ENCODE measurements at regions not wholly inside any gene's neighbourhood (a gene's known extent, or its start where the extent isn't known, plus 50 kb on each side); places are given as distances from the start of the nearest gene placed in this dataset.
"Not testable (repeated sequence)": the region's sequence is repeated elsewhere in the genome, so short reads cannot be mapped to it uniquely, and the experiment has no call there.

DNA sequence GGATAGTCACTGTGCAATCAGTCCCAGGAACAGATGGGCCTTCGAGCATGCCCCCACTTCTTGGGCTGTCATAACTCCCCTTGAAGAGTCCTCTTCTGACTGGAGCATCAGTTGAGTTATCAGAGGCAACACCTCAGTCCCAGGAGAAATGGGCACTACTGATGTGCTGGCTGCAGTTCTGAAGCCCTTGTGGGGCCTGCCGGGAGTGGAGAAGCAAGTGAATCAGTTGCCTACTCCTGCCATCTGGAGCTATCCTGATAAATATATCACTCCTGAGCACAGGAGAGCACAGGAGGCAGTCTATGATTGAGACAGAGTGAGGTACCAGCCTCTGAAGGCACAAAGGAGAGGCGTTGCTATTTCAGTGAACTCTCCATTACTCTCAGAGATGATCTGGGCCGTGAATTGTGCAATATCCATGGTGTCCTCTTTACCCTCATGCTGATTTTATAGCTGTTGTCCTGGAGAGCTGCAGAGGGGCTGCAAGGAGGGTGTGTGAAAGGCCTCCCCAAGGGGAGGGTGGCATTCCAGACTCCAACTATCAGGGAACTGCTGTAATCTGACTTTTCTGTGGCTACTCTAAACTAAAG is 344.2 kb upstream of the ROPN1 start:
- H3K9me3 Mint-ChIP-seq: no peaks in the 10 kb centered on the region
- H3K27ac Mint-ChIP-seq: no peak overlapping the region
- no peak overlapping the region for H3K4me3 Mint-ChIP-seq
- ATAC-seq: peak in 1 of 2 donors; percentile 50
- no peaks in the 10 kb centered on the region for H3K36me3 Mint-ChIP-seq
- peaks cover 8 to 37% of the 10 kb centered on the region in 2 donors for H3K27me3 Mint-ChIP-seq
- H3K4me1 Mint-ChIP-seq (ENCODE audit: low read depth in 2 of 2): no peaks in the 10 kb centered on the region
- no peak for DNase-seq (ENCODE audit: low spot score)

DNA sequence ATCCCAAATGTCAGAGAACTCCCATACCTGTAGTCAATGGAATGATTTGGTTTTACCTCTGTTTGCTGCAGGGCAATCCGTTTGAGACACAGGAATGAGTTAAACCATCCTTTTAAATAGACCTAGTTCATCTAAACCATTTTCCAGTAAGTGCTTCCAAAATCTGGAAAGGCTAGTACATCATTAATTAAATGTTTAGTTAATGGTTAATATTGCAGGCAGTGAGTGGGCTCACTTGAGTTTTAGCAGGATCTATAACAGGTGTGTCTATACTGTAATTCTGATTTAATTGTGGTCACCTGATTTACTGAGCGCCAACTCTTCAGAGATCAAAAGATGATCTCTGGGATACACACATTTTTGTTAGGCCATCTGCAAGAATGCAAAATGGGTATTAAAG is 353.9 kb upstream of the ROPN1 start:
- Mint-ChIP-seq H3K36me3 (no peaks in the 10 kb centered on the region), H3K4me1 (ENCODE audit: low read depth in 2 of 2) (no peaks in the 10 kb centered on the region), H3K4me3 (no peak overlapping the region), H3K27ac (no peak overlapping the region), H3K9me3 (no peaks in the 10 kb centered on the region), H3K27me3 (peaks cover 14 to 29% of the 10 kb centered on the region in 2 donors)
- no peak for DNase-seq (ENCODE audit: low spot score)
- no peak for ATAC-seq

DNA sequence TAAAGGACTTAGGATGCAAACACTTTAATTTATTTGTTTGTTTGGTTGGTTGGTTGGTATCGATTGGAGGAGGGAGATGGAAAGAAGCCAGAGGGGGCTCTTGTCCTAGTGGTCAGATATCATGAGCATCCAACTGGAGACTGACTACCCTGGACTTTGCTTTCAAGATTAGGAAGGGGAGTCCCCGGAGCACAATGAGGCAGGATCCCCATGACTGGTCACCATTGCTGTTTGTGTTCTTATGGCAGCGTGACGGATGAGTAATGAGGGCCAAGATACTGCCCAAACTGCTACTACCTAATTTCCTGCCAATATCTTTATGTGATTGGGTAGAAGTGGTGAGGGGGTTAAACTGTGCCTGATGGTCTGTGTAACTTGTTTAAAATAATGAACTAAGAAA is 354.6 kb upstream of the ROPN1 start:
- Mint-ChIP-seq H3K36me3 (no peaks in the 10 kb centered on the region), H3K9me3 (no peaks in the 10 kb centered on the region), H3K4me1 (ENCODE audit: low read depth in 2 of 2) (no peaks in the 10 kb centered on the region), H3K27me3 (peaks cover 12 to 22% of the 10 kb centered on the region in 2 donors), H3K4me3 (no peak overlapping the region), H3K27ac (no peak overlapping the region)
- no peak for ATAC-seq
- no peak for DNase-seq (ENCODE audit: low spot score)

DNA sequence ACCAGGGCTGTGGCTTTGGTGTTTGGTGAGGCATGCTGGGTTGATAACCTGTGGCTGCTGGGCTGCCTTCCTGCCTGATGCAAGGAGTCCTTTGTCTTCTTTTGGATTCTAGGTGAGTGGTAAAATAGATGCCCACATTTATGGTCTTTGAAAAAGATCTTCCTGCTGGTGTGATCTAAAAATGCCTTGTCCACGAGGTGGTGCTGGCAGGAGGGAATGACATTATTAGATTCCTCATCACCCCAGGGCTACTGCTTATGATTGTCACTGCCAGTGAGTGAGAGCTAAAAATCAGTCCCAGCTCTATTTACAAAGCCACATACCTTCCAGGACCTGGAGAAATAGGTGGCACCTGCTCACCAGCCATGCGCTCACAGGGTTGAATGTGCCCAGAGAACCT is 355.5 kb upstream of the ROPN1 start:
- no peak overlapping the region for H3K27ac Mint-ChIP-seq
- peaks cover 9 to 17% of the 10 kb centered on the region in 2 donors for H3K27me3 Mint-ChIP-seq
- ATAC-seq (no peak), DNase-seq (ENCODE audit: low spot score) (no peak)
- no peaks in the 10 kb centered on the region for H3K9me3 Mint-ChIP-seq
- H3K4me1 Mint-ChIP-seq (ENCODE audit: low read depth in 2 of 2): no peaks in the 10 kb centered on the region
- no peaks in the 10 kb centered on the region for H3K36me3 Mint-ChIP-seq
- no peak overlapping the region for H3K4me3 Mint-ChIP-seq

DNA sequence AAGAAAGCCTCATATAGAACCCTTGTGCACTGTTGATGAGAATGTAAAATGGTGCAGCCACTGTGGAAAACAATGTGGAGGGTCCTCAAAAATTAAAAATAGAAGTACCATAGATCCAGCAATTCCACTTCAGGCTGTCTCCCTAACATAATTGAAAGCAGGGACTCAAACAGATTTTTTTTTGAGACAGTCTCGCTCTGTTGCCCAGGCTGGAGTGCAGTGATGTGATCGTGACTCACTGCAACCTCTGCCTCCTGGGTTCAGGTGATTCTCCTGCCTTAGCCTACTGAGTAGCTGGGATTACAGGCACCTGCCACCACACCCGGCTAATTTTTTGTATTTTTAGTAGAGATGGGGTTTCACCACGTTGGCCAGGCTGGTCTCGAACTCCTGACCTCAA is 356.6 kb upstream of the ROPN1 start:
- H3K9me3 Mint-ChIP-seq; H3K27ac Mint-ChIP-seq; H3K4me3 Mint-ChIP-seq; H3K4me1 Mint-ChIP-seq (ENCODE audit: low read depth in 2 of 2); DNase-seq (ENCODE audit: low spot score); ATAC-seq; H3K36me3 Mint-ChIP-seq: not testable (repeated sequence)
- peaks cover 10 to 26% of the 10 kb centered on the region in 2 donors for H3K27me3 Mint-ChIP-seq

DNA sequence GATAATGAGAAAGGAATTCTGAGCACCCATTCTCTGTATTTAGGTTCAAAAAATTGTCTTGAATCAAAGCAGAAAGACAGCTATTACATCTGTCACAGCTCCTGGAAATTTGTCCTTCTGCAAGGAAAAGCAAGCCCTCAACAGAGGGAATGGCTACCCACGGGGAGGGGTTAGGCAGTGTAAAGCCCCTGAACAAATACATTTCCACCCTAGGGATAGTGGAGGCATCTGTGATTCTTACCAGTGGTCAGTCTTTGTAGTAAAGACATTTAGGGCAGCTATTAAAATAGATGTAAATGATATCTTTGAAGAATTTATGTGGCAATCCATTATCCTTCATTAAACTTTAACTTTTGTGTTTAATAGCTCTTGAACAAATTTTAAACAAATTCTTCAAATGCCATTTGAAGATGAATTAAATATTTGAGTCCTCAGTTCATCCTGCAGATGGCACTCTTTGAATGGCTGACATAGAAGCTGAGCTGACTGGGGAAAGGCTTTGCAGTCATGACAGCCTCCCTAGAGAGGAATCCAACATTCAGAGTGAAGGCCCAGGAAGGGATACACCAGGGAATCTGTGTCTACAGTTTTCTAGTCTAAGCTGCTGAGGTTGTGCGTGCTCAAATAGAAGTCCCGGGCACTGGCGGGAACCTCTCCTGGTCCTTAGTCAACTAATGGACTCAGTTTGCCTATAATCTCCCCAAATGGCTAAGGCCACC is 359.7 kb upstream of the ROPN1 start:
- DNase-seq (ENCODE audit: low spot score) (no peak), ATAC-seq (no peak)
- Mint-ChIP-seq H3K36me3 (no peaks in the 10 kb centered on the region), H3K4me1 (ENCODE audit: low read depth in 2 of 2) (no peaks in the 10 kb centered on the region), H3K4me3 (no peak overlapping the region), H3K27me3 (peaks cover 20 to 31% of the 10 kb centered on the region in 2 donors), H3K27ac (no peak overlapping the region), H3K9me3 (no peaks in the 10 kb centered on the region)

DNA sequence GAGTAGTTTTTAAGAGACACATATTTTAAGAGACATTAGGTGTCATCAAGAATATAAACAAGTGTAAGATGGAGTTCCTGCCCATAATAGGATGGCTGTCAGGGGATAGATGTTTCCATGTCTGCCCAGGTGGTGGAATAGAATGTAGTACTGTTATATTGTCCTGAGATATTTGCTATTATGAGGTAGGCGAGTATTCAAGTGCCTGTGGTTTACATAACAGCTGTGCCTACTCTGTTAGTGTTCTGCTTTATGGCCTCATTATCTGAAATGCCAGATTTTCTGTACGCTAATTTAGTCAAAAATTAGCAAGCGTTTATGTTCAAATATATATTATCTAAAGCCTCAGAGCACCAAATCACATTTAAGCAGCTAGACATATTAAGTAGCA is 360.2 kb upstream of the ROPN1 start:
- Mint-ChIP-seq H3K4me1 (ENCODE audit: low read depth in 2 of 2) (no peaks in the 10 kb centered on the region), H3K27me3 (peaks cover 26 to 31% of the 10 kb centered on the region in 2 donors), H3K9me3 (peaks cover 2% of the 10 kb centered on the region), H3K4me3 (no peak overlapping the region), H3K36me3 (no peaks in the 10 kb centered on the region), H3K27ac (no peak overlapping the region)
- DNase-seq (ENCODE audit: low spot score) (no peak), ATAC-seq (no peak)

DNA sequence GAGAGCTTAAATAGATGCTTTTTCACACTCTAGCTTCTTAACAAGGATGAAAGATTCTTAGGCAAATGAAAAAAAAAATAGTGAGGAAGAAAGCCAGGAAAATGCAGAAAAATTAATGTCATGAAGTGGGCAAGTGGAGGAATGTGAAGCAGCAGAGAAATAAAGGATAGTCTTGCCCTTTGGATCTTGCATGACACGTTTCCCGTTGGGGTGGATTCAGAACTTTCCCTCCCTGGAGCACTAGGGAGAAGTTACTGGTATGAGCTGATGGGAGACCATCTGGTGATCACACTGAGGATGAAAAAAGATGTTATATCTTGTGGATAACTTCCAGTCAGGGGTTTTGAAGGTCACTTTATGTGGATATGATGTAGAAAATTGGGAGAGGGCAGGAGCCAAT is 361.8 kb upstream of the ROPN1 start:
- Mint-ChIP-seq H3K4me1 (ENCODE audit: low read depth in 2 of 2) (no peaks in the 10 kb centered on the region), H3K36me3 (no peaks in the 10 kb centered on the region), H3K9me3 (peaks cover 3% of the 10 kb centered on the region), H3K4me3 (no peak overlapping the region), H3K27ac (no peak overlapping the region), H3K27me3 (peaks cover 32 to 38% of the 10 kb centered on the region in 2 donors)
- no peak for DNase-seq (ENCODE audit: low spot score)
- no peak for ATAC-seq

DNA sequence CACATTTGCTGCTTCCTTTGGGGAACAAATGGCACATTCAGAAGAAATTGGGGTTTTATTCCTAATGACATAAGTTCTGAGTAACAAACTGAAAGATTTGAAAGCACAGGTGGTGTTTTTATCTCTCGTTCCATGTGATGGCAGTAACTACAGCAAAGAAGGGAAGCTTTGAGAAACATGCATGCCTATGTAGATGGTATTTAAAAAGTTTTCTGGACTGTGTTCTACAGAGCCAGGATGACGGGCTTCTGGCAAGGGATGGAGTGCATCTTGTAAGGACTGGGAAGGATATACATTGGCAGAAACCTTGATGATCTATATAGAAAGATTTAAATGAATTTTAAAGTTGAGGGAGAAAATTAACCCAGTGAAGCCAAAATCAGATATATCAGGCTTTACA is 362.2 kb upstream of the ROPN1 start:
- ATAC-seq: no peak
- peaks cover 3% of the 10 kb centered on the region for H3K9me3 Mint-ChIP-seq
- DNase-seq (ENCODE audit: low spot score): no peak
- H3K4me3 Mint-ChIP-seq: no peak overlapping the region
- peaks cover 34 to 38% of the 10 kb centered on the region in 2 donors for H3K27me3 Mint-ChIP-seq
- H3K36me3 Mint-ChIP-seq: no peaks in the 10 kb centered on the region
- no peaks in the 10 kb centered on the region for H3K4me1 Mint-ChIP-seq (ENCODE audit: low read depth in 2 of 2)
- H3K27ac Mint-ChIP-seq: no peak overlapping the region

DNA sequence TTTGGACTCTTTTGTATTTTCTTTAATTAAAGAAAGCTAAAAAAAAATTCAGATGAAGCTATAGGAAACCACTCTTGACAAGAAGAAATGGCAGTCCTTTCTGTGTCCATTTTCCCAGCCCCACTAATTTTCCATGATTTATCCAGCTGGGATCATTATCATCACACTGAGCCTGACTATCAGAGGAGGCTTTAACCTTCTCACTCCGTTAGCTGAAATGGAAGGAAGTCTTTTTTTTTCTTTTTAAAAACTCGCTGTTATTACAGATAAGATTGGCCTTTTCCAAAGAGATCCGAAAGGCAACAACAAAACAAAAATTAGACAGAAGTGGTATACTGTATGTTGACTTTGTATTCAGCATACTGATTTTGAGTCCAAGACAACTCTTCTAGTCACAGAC is 366.2 kb upstream of the ROPN1 start:
- Mint-ChIP-seq H3K27ac (no peak overlapping the region), H3K4me3 (no peak overlapping the region), H3K27me3 (peaks cover 35 to 39% of the 10 kb centered on the region in 2 donors), H3K4me1 (ENCODE audit: low read depth in 2 of 2) (no peaks in the 10 kb centered on the region), H3K36me3 (no peaks in the 10 kb centered on the region), H3K9me3 (peaks cover 3% of the 10 kb centered on the region)
- ATAC-seq: no peak
- no peak for DNase-seq (ENCODE audit: low spot score)

DNA sequence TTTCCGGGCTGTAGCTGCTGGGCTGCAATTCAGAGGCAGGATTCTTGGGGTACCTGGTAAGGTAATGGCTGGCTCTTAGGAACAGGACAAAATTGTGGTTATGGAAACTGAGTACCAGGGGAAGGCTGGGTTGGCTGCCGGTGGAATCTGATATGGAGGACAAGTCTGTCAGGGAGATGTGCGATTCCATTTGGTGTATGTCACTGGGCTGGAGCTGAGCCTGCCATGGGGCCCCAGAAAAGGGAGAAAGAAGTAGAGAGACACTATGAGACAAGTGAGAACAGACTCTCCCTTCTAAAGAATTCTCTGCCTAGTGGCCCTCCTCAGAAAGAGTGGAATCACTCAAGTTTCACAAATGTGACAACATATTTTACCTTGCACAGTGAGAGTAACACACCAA is 368.2 kb upstream of the ROPN1 start:
- H3K27me3 Mint-ChIP-seq: peaks cover 27 to 34% of the 10 kb centered on the region in 2 donors
- no peak for DNase-seq (ENCODE audit: low spot score)
- no peak overlapping the region for H3K4me3 Mint-ChIP-seq
- ATAC-seq: no peak
- H3K4me1 Mint-ChIP-seq (ENCODE audit: low read depth in 2 of 2): no peaks in the 10 kb centered on the region
- no peaks in the 10 kb centered on the region for H3K36me3 Mint-ChIP-seq
- H3K9me3 Mint-ChIP-seq: peaks cover 3% of the 10 kb centered on the region
- H3K27ac Mint-ChIP-seq: no peak overlapping the region

DNA sequence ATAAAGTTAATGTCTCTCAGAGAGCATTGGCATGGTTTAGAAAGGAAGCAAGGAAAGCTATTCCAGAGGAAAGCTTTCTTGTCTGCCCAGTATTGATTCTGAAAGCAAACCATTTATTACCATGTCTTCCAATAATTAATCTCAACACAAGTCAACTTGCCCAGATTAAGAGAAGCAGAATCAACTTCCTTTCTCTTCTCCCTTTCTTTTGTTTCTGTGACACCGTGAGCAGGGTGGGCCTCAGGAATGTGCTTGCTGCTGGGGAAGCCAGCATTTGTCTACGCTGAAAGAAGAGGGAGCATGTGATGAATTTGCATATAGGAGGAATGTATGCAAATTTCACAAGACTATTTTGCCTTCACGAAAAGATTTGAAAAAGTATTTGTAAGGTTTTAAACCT is 368.6 kb upstream of the ROPN1 start:
- H3K27me3 Mint-ChIP-seq: peaks cover 27 to 34% of the 10 kb centered on the region in 2 donors
- peaks cover 3% of the 10 kb centered on the region for H3K9me3 Mint-ChIP-seq
- no peak for ATAC-seq
- no peak overlapping the region for H3K27ac Mint-ChIP-seq
- H3K4me1 Mint-ChIP-seq (ENCODE audit: low read depth in 2 of 2): no peaks in the 10 kb centered on the region
- DNase-seq (ENCODE audit: low spot score): no peak
- no peaks in the 10 kb centered on the region for H3K36me3 Mint-ChIP-seq
- no peak overlapping the region for H3K4me3 Mint-ChIP-seq

DNA sequence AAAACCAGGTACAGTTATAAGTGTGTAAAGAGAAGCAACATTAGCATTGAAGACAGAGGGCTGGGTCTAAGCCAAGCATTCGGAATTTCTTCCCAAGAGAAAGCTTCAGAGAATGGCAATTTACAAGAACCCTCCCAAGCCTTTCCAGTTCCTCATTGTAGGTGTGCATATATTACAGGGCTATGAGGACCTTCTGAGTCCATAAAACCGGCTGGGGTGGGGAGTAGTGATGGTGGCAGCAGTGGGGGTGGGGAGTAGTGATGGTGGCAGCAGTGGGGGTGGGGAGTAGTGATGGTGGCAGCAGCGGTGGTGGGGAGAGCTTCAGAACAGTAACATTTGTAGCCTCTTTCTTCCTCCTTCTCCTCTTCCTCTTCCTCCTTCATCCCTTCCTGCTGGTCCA is 368.7 kb upstream of the UMPS start:
- no peaks in the 10 kb centered on the region for H3K36me3 Mint-ChIP-seq
- ATAC-seq (no peak), DNase-seq (ENCODE audit: low spot score) (no peak)
- H3K27me3 Mint-ChIP-seq: peaks cover 26 to 30% of the 10 kb centered on the region in 2 donors
- H3K27ac Mint-ChIP-seq: no peak overlapping the region
- H3K9me3 Mint-ChIP-seq: peaks cover 3% of the 10 kb centered on the region
- H3K4me3 Mint-ChIP-seq: no peak overlapping the region
- no peaks in the 10 kb centered on the region for H3K4me1 Mint-ChIP-seq (ENCODE audit: low read depth in 2 of 2)

DNA sequence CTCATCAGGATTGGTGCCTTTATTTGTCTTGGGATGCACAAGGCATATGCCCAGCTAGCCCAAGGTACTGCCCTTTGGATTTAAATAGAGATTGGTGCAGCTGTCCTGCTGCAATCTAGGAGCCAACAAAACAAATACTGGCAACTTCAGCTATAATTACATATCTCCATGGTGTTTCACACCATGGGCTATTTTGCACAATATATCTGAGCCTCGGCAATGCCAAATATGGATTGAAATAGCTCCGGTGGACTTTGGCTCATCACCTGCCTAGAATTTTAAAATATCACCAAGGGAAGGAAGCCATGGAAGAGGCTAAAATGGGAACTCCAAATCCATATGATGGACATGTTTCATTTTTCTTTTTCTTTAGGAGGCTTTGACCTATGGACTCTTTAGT is 367.8 kb upstream of the UMPS start:
- Mint-ChIP-seq H3K36me3 (no peaks in the 10 kb centered on the region), H3K4me3 (no peak overlapping the region), H3K27ac (no peak overlapping the region), H3K27me3 (peaks cover 17 to 22% of the 10 kb centered on the region in 2 donors), H3K4me1 (ENCODE audit: low read depth in 2 of 2) (no peaks in the 10 kb centered on the region), H3K9me3 (no peaks in the 10 kb centered on the region)
- ATAC-seq (no peak), DNase-seq (ENCODE audit: low spot score) (no peak)

DNA sequence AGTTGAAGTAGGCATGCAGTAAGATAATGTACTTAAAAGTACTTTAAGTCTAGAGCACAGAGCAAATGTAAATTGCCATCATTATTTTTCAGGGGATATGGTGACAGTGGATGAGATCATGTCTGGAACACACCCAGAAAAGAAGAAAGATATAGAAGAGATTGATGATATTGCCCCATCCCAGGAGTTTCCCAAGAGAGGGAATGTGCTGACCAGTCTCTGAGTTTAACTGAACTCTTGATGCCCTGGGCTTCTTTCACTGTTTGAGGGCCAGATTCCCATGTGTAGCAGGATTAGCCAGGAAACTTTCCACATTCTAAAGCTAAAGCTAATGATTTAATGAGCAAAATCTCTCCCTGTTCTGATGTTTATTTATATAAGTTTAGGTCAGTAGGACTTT is 366.8 kb upstream of the UMPS start:
- H3K9me3 Mint-ChIP-seq: no peaks in the 10 kb centered on the region
- no peaks in the 10 kb centered on the region for H3K36me3 Mint-ChIP-seq
- ATAC-seq (no peak), DNase-seq (ENCODE audit: low spot score) (no peak)
- H3K4me3 Mint-ChIP-seq: no peak overlapping the region
- no peak overlapping the region for H3K27ac Mint-ChIP-seq
- no peaks in the 10 kb centered on the region for H3K4me1 Mint-ChIP-seq (ENCODE audit: low read depth in 2 of 2)
- H3K27me3 Mint-ChIP-seq: peaks cover 14 to 18% of the 10 kb centered on the region in 2 donors
